Forelimb muscle (tissue), 1 donor: ENCODE measurements at regions not wholly inside any gene's neighbourhood (a gene's known extent, or its start where the extent isn't known, plus 50 kb on each side); places are given as distances from the start of the nearest gene placed in this dataset.

Source experiments
- DNase-seq: peaks from one replicate; pipeline ENCODE4 v3.0.0-alpha.2; 2013; ENCODE audit warnings: low read depth

DNA sequence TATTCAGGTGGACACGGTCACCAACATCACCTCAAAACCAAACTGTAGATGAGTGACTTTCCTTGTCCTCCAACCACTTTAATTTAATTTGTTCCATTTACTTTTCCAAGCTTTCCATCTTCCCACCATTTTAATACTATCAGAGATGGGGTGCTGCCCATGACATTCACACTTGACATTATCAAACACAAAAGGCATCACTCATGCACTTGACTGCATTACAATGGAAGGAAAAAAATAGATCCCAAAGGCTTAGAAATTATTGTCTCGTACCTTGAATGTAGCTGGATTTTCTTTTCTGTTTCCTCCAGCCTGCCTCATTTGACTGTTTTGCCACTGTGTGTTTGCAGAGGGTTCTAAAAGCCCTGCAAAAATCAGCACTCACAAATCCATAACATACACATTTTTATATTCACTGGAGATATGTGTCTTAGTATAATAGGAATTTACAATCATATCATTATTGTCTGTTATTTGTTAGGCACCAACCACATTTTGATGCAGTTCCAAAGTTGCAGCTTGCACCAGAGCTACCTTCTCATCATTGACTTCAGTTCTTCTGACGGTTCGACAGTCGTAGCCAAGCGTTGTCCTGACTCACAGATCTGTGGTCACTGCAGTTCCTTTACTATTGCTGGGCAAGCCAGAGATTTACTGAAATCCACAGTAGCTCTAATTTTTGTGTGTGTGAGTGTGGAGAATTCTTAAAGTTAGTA is 712.3 kb upstream of the WWC1 start:
- DNase-seq: no peak

DNA sequence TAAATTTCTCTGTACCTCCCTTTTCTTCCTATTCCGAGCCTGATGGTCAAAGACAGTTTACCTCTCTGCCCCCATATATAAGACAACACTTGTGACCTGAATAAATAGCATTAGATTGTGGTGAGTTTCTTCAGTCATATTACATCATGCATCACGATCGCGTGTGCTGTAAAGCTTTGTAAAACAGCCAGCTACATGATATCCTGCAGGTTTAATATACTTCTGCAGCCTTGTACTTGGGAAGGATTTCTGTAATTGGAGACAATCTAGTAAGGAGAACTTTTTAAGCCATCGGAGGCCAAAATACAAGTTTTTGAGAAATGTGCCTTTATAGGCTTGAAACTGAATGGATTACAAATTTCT is 711.8 kb upstream of the WWC1 start:
- DNase-seq: no peak

DNA sequence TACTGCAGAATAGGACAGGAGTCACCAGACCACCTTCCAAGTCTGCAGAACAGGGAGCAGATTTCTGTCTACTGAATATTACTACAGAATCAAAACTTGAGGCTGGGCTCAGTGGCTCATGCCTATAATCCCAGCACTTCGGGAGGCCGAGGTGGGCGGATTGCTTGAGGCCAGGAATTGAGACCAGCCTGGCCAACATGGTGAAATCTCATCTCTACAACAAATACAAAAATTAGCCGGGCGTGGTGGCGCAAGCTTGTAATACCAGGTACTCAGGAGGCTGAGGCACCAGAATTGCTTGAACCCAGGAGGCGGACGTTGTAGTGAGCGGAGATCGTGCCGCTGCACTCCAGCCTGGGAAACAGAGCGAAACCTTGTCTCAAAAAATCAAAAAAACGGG is 710.8 kb upstream of the WWC1 start:
- DNase-seq: no peak

DNA sequence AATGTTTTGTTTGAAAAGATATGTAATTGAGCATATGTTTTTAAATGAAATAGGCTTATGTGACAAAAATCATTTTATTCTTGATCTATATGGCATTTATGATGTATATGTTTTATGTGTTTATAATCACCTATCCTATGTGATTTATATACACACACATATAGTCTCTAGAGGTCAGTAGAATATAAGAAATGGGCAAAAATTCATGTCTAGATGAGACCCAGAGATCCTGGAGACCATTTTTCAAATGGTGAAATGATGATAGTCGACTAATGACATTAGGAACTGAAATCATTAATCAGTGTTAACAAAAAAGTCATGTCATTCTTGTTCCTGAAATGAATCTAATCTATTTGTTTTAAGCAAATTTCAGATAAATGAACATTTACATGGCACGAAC is 709.2 kb upstream of the WWC1 start:
- no peak for DNase-seq

DNA sequence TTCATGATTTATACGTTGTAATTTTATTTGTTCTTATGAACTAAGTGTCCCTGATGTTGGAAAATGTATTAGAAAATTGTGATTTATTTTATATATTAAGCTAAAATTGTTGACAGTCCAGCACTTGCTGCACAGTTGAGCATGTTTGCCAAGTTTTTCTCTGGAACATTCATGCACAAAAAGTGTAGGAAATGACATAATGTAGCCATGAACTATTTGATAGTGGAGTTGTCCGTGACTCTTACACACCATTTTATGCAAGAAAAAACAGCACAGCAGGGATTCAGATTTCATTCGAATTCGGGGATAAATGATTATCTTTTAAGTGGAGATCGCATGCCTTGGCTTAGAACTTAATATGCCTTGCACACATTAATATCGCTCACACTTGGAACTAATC is 708.6 kb upstream of the WWC1 start:
- DNase-seq: peak; percentile 58

DNA sequence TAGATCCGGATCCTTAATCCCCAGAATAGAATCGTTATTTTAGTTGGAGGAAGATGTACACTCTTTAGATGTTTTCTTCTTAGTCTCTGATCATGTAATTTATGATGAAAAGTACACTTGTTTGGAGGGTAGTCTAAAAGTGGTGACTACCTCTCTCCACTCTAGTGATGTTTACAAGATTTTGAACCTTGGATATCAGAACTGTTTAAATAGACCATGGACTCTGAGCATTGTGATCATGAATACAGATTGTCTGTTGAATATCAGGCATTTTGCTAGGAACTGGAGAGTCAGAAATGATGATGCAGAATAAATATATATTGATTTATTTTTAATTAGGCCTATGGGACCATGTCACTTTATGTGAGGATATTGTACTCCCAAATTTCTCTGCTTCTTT is 706.3 kb upstream of the WWC1 start:
- no peak for DNase-seq

DNA sequence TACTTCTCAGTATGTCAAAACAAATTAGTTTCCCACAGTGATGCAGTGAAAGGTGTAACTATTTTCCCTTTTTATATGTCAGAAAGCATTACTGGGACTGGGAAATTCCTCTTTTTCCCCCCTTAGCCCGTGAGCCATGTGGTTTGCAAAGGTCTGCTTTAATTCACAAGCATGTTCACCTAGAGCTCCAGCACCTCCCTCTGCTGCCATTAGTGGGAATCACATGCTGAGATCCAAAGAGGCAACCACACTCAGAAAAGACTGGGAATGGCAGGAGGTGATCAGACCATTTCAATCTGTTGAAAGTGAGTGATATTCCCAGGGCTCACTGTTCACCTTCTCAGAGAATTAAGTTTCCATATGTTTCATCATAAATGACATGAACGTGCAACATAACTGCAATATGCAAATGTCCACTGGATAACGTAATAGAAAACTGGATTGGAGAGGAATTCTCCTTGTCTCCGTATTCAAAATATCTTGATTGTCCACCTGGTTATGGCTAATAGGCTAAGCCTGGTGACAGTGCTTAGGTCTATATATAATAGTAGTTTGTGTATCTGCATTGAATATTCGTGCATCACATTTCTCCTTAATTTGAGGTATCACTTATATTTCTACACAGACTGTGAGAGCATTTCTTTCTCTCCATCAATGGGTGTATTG is 703.5 kb upstream of the WWC1 start:
- DNase-seq: no peak

DNA sequence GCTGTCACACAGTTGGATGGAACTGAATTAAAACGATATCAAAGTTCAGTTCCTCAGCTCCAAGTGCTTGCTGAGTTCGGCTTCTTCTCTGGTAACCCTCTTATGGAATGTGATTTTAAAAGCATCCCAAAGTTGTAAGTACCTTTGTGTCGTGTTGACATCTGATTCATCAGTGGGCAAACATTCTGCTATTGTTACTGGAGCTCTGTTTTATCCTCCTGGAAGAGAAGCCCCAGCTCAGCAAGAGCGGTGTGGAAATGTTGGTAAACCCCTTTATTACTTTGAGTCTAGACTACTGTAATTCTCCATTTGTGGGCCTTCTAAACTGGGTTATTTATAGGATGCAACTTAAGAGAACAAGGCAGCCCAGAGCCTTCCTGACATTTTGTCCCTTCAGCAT is 699.3 kb upstream of the WWC1 start:
- DNase-seq: no peak

DNA sequence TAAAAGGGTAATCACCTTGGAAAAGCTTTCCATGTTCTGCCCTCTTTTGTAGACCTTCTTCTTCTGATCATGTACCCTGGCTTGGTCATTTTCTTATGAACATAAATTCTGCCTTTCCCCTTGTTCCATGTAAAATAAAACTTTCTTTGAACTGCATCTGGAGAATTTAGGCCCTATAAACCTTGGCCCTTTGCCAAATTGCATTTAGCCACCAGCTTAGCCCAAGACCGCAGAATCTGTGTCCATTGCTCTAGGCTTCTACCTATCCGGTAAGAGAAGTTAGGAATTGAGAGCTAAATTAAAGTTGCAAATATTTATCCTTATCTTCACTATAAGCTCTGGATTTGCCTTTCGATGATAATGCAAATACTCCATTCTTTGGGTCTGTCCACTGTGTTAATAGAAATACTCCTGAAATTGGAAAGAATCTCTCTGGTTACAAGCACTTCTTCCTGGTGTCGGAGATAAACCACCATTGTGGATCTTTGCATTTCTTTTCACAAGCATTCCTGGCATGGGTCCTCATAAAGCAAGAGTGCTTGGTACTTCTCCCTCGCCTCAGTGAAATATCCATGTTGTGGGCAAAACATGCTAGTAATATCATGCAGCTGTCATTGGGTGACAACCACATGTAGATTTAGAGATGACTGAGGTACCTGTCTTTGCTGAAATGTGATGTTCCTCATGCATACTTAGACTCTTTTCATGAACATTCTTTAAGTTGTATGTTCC is 698.0 kb upstream of the WWC1 start:
- no peak for DNase-seq

DNA sequence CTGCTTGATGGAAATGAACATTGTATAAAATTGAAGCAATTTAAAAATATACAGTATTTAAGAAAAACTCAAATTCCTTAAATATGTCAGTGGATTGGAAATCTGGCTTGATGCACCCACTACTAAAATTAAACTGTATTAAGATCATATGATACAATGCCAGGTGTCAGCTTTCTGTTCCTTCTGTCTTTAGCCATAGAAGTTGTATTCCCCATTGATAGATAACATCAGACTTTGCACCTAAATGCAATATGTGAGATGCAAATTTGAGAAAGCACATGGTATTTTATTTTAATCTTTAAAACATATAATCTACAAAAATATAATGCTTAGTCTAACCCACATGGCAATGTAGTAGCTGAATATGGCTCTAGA is 697.4 kb upstream of the WWC1 start:
- no peak for DNase-seq

DNA sequence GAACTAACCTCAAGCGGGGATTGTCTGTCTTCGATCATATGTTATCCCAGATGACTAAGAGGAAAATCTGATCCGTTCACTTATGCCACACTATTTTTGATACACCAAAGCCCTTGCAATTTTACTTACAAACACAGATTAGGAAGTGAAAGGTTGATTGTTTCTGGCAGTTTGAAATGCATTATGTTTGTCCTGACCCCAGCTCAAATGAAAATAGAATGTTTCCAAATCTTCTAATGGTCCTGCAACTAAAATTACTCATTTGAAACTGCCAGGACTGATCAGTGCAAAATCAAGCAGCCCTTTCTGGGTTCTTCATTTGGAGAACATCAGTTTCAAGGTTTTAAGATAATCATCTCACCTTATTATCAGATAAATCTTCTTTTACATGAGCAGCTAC is 696.7 kb upstream of the WWC1 start:
- DNase-seq: no peak

DNA sequence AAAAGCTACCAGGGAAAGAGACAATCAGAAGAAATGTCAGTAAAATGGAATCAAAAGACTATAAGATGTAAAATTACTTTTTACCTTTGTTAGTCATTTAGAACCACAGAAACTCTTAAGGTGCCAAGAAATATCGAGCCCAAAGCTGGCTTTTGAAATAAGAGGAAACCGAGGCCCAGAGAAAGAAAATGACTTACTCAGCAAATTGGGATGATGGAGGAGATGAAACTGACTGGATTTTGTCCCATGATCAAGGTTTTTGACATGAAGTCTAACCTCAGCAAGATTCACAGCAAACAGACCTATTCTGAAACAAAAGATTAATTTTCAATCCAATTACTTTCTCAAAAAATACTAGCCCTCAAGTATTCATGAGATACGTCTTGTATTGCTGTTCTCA is 696.2 kb upstream of the WWC1 start:
- DNase-seq: no peak

DNA sequence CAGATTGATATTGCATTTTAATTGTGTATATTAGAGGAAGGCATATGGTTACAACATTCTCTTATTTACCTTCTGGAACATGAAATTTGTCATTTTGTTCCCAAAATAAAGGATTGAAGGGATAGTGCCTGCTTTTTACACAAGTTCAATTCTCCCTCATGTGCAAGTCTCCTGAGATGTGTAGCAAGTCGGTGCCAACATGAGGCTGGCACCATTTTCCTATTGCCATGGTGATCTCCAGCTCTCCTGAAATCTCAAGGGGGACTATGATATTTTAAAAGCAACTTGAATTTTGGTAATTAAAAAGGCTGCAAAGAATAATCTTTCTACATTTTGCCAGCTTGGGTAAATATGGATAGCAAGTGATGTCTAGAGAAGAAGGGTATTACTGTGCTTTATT is 693.3 kb upstream of the WWC1 start:
- no peak for DNase-seq

DNA sequence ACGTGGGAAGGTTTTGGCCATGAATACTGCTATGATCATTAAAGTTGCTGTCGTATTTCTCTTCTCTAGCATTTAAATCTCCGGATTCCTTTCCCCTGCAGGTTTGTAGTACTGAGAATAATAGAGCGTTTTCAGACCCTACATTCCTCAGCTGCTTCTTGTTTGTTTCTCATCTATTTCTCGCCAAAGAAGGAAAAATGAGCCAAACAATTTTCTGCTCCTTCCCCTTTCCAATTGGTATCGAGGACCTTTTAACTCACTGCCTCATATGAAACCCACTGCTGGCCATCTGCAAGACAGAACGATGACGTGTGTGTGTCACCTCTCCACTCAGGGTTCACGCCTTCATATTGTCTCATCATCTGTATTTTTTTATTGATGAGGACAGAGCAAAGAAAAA is 689.4 kb upstream of the WWC1 start:
- no peak for DNase-seq

DNA sequence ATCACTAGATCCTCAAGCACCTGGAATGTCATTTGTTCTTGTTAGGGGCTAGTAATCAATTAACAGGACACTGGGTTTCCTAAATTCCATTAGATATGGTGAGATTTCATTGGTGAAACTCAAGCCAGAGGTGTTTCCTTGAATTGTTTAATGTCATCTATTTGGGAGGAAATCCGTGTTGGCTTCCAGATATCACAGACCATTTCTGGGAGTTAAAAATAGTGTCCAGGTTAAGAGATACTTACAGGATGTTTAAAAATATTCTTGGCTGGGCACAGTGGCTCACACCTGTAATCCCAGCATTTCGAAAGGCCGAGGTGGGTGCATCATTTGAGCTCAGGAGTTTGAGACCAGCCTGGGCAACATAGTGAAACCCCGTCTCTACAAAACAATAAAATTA is 688.3 kb upstream of the WWC1 start:
- no peak for DNase-seq

DNA sequence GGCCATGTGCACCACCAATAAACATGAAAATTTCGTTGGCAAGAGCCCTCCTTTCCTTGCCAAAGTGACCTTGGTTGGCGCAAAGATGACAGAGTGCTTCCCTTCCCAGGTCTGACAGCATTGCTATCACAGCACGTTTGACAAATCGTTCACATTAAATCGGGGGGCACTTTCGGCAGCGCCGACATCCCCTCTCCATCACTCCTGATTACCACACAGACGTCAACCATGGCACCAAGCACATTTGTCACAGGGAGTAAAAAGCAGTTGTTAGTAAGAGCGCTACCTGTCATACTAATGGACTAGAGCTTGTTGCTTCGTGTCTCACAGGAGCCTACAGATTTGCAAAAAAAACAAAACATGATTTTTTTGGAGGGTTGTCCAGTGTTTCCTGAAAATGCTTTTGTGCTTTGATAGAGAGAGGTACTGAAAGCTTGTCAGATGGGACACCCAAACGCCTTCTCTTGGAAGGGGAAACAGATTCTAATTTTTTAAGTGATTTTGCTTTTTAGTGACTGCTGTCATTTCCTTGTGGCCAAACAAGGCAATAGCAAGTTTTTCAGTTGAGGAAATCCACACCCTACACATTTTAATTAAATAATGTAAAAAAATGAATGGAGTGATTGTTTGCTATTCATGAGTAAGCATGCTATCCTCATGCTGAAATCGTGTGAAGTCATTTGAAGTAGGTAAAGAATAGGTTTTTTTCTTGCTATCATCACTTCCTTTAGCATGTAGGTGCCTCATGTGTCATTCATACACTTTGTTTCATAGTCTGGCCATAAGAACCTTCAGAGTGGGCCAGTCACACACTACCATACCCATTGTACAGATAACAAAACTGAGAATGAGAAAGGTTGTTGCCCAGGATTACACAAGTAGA is 682.8 kb upstream of the WWC1 start:
- DNase-seq: no peak

DNA sequence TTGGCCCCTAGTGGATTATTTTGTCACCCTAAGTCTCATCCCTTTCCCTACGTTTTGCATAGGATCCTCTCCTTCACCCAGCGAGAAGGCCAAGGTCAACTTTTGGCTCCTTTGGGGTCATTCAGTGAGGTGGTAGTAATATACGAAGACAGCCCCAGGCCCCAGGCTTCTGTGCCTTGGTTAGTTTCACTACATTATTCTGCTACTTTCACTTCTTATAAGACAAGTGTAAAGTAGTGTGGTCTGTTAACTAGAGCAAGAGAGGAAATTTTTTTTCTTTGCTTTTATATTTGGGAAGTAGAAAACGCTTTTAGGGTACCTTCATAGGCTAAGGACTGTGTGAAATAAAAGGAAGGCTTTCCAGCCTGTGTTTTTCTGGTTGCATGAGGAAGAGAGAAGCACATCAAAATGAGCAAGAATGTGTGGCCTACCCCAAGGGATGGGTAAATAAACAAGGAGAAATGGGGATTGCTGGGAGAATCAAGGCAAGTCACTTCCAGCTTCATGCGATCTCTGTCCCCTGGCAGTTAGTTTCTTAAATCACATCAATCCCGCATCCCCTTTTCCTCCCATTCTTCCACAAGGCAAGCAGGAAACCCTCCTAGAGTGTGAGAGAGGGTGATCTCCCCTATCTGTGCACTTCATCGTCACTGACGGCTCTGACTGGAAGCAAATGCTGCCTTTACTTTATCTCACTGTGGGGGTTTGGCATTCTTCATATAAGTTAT is 677.0 kb upstream of the WWC1 start:
- no peak for DNase-seq

DNA sequence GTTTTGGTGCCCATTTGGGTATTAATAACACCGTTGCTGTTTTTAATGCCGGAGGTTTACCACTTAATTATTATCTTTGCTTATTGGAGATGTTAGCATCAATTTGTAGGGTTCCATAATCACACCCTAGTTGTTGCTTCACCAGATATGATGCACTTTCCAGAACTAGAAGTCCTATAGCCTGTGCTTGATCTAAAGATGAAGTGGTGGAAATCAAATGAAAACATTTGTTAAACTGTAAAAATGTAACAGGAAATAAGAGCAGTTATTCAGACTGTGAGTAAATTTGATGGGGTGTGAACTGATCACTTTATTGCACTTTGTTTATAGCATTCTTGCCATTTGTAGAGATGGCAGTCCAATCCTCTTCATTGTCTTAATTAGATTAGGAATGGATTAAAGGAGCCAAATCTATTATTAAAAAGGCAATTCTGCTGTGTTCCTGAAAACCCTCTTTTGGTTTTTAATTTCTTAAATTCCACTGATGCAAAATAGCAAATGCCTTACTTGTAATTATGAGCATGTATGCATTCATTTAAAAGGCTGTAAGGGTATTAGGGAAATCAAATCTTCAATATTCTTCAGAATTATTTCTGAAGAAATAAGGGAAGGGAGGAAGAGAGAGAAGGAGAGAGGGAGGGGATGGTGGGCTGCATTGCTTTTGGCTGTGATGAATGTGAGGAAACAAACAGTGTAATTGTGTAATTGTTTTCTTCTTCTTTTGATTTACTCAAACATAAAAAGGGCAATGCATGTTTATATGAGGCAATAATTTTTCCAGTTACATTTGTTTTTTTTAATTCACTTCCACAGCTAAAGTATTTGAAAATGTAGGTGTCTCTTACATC is 675.2 kb upstream of the WWC1 start:
- DNase-seq: no peak

DNA sequence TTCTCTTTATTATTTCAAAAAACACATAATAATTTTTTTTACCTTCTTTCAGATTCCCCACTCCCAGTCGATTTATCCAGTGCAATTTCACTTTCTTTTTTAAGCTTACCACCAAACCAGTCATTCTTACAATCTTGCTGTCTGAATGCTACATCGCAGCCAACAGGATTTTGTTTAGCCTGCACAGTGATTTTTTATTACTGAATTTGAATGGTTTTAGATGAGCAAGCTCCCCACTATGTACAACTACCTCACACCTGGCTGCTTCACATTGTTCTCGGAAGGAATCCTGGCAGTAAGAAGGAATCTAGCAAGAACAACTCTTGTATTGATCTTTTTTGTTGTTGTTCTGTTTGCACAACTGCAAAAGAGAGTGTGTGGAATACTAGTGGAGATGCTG is 668.1 kb upstream of the WWC1 start:
- no peak for DNase-seq

DNA sequence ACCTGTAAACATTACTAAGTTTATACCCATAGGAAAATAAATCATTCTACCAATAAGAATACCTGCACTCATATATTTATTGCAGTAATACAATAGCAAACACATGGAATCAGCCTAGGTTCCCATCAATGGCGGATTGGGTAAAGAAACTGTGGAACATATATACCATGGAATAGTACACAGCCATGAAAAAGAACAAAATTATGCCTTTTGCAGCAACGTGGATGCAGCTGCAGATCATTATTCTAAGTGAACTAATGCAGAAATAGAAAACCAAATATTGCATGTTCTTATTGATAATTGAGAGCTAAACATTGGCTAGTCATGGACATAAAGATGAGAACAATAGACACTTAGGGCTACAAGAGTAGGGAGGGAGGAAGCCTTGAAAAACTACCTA is 667.4 kb upstream of the WWC1 start:
- DNase-seq: no peak
